Stimulated activated CD8-positive, alpha-beta memory T cell treated with anti-CD3 and anti-CD28 coated beads, Interleukin-12 subunit alpha, Interleukin-12 subunit beta, amount 100 ng/mL, for 1 hour (primary cell): ENCODE measurements at regions not wholly inside any gene's neighbourhood (a gene's known extent, or its start where the extent isn't known, plus 50 kb on each side); places are given as distances from the start of the nearest gene placed in this dataset.
"Not testable (repeated sequence)": the region's sequence is repeated elsewhere in the genome, so short reads cannot be mapped to it uniquely, and the experiment has no call there.

ENCODE experiments used
- DNase-seq: peaks from one replicate; pipeline ENCODE4 v3.0.0-alpha.2; 2020; ENCODE audit warnings: low read depth

DNA sequence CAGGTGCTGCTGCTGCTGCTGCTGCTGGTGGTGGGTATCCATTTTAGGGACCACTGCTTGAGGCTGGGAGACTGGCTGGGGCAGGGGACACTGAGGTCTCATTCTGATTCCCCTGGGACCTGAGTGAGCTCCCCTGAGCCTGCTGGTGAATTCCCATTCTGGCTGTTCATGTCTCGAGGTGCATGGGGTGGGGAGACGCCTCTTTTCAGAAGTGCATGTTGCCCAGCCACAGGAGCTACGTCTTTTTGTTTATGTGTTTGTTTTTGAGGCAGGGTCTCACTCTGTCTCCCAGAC lies 133.4 kb downstream of the RHOU start:
- no peak for DNase-seq

DNA sequence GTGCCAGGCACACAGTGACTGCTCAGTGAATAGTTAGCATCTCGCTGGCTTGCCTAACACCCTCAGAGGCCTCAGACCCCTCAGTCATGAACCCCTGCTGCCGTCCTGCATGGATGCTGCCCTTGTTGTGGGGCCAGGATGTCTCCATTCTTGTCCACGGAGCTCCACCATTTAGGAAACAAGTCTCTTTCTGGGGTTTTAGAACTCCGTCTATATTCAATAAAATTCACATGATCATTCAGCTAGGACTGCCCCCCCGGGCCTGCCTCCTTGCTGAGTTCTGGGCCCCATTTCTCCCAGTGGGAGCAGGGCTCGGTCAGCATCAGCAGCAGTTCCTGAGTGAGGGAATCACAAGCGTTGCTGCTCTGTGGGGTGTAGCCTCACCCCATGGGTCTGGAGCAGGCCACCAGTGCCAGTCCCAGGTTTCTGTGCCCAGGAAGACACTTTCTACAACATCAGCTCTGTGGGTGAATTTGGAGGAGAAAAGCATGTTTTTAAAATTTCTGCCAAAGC lies 134.1 kb downstream of the RHOU start:
- DNase-seq: no peak

DNA sequence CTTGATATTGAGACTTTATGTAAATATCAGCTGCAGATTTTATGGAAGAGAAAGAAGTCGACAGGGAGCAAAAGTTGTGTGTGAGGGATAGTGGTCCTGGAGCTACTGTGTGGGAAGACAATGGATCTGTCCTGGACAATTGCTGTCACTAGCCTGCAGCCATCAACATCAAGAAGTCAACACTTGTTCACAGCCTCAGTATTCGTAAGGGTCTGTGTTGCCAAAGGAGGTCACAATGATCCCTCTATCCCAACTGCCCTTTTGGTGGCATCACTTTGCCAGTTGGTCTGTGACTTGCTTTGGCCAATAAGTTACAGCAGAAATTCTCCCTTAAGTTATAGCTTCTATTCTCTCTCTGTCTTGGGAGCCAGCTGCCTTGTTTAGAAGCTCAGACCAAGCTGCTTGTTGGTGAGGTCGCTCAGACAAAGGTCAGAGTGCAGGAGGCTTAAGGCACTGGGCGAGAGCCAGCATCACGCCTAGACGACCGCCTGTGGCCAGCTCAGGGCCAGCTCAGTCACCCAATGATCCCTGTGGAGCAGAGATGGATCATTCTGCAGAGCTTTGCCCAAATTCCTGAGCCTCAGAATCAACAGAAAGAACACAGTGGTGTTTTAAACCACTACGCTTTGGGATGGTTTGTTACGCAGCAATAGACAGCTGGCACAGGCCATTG lies 134.9 kb downstream of the RHOU start:
- DNase-seq: no peak

DNA sequence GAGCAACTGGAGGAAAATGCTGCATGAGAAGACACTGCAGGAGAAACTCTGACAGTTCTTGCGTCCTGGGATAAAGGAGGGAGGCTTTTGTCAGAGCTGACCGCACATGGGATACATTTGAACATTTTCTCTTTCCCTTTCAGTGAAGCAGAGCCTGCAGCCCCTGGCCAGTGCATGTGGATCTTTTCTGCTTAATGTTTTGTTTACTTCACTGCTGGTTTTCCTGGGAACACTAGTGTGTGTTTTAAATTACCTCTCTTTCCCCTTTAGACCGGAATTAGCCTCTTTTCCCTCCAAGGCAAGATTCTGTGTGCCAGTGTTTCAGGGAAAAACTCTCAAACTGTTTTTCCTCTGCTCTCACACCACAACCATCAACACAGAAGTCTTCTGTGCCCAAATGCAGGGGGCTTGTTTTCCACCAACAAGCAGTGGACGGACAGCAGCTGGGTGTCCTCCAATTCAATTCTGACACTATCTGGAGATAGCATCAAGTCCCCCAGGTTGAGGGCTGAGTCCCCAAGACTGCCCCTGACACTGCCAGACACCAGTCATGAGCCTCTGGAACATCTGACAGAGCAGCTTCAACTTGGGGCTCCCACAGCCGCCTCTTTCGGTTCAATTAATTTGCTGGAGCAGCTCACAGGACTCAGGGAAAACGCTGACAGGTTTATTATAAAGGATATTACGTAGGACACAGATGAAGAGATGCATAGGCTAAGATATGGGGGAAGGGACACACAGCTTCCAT lies 136.2 kb downstream of the RHOU start:
- DNase-seq: no peak

DNA sequence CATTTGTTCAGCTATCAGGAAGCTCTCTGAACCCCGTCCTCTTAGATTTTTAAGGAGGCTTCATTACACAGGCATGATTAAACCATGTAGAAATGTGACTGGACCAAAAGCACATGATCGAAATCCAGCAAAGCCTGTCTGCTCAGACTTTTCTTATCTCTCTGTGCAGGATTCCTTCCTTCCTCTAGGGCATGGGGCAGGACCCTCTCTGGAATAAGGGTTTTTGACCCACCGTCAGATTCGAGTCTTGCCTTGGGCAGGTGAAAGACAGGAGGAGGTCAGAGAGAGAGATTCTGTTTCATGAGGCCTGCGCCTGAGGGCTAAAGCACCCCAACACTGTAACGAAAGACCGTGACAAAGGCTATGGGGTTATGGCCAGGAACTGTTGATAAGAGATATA lies 136.8 kb downstream of the RHOU start:
- DNase-seq: no peak

DNA sequence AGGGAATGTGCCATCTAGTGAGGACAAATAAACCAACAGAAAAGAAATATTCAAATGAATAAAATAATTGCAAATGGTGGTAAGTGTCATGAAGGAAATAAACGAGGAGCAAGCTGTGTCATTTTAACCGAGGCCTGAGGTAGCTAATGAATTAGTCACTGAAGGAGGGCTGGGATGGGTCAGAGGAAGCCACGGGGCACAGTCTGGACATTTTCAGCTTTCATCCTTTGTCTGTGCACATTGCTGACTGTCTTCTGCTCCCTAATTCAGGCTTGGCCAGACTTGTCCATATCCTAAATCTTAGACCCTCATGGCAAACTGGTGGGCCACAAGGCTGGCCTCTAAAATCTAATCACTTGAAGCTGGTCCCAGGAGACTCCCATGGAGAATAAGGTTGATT lies 138.4 kb downstream of the RHOU start:
- DNase-seq: no peak

DNA sequence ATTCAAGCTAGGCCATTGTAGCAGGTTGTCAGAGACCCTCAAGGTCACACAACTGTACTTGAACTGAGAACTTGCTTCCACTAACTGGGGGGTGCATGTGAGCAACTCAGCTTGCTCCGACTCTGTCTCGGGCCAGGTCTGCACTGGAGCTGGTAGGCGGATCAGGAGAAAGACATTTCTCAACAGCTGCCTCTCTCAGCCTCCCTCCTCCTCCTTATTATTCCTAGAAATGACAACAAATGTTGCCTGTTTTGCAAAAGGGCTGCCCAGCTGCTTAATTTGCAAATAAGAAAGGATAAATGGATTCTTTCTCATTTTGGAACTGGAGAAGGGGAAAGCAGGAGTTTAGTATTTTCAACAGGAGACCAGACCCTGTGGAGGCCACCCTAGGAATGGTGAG lies 140.5 kb downstream of the RHOU start:
- DNase-seq: no peak

DNA sequence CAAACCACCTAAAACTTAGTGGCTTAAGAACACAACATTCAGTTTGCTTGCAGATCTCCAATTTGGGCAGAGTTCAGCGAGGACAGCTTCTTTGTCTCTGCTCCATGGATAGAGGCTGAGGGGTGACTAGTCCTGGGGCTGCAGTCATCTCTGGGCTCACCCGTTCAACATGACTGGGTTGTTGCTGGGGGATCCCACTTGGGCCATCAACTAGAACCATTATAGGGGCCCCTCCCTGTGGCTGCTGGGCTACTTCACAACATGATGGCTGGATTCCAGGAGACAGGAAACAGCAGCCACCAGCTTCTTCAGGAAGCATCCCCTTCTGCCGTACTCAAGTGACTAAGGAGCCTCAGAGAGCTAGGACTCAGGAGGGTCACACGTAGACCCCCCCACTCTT lies 140.9 kb downstream of the RHOU start:
- DNase-seq: no peak

DNA sequence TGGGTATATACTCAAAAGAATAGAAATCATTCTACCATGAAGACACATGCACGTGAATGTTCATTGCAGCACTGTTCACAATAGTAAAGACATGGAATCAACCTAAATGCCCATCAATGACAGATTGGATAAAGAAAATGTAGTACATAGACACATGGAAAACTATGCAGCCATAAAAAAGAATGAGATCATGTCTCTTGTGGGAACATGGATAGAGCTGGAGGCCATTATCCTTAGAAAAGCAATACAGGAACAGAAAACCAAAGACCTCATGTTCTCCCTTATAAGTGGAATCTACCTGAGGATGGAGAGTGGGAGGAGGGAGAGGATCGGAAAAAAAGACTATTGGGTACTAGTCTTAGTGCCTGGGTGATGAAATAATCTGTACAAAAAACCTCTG lies 143.9 kb downstream of the RHOU start:
- no peak for DNase-seq

DNA sequence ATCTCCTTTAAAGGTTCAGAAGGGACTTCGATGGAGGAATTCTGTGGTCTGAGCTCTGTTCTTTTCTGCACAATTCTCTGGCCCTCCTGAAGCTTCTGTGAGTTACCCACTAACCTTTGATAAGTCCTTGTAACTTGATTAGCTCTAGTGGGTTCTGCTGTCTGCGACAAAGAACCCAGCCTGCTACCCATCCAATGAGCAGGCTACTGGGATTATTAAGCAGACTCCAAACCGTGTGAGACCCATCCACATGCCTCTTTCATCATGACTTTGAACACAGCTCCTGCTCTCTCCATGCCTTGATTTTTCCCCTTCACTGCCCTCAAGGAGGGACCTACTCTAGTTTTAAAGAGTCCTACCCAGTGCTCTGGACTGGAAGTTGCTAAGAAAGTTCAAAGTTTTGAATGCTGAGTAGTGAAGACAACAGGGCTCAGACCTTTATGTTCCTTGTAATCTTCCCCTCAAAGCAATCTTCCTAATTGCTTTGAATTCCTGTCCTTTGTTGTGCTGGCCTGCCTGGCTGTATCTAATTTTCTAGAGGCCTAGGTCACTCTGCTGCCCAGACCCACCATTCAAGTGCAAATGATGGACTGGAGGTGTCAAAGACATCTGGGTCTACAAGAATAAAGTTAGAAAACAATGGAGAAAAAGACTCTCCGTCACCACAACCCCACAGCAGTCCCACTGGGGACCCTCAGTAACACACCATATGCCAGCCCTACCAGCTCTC lies 146.9 kb downstream of the RHOU start:
- DNase-seq: no peak

DNA sequence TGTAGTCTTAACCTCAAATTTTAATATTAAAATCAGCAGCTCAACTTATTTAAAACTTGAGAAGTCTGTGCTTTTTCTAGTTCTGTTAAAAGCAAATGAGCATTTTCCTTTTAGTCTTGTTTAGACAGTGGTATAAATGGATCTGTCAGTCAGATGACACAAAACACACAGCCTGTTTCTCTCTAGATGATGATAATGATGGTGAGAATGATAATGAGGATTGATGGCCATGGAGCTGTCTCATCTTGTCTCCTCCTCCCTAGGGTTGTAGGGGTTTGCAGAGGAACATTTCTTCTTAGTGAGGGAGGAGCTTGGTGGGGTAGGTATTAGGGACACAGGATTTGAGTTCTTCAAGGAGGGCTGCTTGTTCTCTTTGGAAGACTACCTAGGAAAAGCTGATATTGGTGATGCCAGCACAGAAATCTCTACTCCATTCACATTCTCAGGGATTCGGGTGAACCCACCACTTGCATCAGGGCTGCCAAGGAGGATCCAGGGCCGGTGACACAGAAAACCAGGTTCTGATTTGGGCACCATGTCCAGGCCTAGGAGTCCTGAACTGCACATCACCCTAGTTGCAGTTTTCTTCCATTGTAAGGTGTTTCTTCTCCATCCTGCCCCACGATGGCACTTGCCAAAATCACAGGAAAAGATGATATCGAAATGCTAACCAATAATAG lies 147.6 kb downstream of the RHOU start:
- no peak for DNase-seq

DNA sequence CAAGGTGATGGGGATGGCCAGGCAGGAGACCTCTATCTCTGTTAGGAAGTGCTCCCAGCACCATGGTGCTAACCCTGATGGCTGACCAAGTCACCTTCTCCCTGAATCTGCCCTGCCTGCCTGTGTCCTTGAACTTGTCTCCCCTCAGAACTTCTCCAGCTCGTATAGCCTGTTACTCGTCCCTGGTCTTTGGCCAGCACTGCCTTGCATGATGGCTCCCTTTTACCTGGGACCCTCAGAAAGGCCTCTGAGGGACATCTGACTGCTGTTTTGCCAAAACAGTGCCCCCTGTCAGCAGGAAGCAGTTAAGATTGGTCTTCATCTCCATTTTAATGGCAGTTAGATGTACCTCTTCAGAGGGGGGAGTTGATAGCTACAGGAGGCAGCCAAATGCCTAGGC lies 148.3 kb downstream of the RHOU start:
- no peak for DNase-seq

DNA sequence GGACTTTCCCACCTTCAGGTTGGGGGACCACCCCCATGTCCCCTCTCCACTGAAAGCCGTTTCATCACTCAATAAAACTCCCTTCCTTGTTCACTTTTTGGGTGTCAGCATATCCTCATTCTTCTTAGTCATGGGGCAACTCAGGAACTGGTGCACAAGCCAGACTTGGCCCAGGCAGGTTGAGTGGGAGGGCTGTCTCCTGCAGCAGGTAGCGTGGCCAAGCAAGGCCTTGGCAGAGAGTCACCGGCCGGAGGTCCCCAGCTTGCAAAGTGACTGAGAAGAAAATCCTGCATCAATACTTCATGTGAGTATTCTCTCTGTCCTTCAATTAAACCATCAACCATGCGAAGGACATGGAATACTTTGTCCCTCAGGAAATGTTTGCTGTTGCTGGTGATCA lies 148.9 kb downstream of the RHOU start:
- DNase-seq: no peak

DNA sequence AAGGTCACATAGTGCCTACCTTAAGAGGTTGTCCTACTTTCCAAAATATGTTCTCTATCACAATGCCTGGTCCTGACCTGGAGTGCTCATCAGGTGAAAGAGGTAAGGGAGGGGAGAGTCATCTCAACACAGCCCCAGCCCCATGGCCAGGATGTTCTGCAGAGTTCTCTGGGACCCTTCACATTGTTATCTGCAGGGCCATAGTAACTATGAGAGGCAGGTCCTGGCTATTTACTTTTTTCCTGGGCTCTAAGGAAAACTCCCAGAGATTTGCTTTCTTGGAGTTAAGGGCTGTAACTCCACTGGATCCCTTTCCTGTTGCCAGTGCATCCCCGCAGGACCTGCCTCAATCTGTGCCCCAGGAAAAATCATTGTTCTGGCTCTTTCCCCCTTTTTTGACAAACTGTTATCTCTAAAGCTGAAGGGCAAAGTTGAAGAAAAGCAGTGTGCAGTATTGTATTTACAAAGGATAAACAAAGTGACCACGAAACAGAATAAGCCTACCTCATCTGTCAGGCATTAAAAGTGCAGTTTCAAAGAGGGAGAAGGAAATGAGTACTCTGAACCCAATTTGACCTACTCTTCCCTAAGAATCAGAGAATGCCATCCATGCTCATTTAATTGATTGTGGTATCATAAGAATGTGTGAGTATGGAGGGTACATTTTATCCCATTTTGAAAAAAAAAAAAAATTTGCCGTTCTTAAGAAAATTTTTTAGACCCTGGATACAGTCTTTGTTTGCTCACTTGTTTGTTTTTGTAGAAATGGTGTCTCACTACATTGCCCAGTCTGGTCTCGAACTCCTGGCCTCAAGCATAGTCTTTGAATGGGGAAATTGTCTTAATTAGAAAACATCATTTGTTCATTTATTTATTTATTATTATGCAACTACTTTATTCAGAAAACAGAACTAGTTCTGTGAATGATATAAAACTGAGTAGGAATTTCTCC lies 149.6 kb downstream of the RHOU start:
- no peak for DNase-seq

DNA sequence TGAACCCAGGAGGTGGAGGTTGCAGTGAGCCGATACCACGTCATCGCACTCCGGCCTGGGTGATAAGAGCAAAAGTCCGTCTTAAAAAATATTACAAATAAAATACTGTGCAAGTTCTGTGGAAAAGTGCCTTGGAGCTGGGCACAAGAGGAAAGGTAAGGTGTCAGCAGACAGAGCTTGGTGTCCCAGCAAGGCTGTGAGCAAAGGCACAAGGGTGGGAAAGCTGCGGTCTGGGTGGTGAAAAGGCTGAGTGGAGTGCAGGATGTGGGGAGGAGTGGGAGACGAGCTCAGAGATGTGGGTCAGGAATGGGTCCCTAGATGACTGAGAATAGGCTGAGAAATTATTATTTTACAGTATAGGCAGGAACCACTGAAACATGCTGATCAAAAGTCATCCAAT lies 150.6 kb downstream of the RHOU start:
- no peak for DNase-seq

DNA sequence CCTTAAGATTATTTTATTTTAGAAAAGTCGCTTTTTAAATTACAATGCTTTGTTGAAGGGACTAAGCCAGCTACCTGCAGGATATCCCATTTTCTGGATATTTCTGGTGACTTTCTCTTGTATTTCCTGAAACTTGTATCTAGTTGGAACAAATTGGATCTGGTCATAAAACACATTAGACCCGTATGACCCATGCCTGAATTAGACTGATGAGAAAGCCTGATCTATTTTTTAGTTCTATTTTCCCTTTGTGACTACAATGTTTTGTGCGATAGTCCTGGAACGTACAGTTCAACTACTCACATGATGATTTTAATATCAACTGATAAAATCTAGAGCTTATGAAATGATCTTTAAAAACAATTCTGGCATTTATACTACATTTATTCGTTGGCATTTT lies 151.8 kb downstream of the RHOU start:
- DNase-seq: no peak

DNA sequence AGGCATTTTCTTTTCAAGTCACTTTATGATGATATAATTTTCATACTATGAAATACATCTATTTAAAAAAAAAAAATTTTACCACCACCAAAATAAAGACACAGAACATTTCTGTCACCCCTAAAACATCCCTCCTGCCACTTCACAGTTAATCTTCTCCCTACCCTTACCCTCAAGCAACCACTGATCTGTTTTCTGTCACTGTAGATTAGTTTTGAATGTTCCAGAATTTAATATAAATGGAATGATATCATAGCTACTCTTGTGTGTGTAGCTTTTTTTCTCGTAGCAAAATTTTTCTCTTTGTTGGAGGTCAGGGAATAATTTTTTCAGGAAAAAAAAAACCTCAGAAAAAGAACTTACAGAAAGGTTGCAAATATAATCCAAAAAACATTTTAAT lies 152.7 kb downstream of the RHOU start:
- DNase-seq: no peak

DNA sequence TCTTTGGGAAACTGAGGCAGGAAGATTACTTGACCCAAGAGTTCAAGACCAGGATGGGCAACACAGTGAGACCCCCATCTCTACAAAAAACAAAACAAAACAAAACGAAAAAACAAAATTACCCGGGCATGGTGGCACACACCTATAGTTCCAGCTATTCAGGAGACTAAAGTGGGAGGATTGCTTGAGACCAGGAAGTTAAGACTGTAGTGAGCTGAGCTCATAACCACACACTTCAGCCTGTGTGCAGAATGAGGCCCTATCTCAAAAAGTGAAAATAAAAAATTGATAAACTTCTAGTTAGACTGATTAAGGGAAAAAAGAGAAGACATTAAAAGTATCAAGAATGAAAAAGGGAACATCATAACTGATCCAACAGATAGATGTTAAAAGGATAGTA lies 154.0 kb downstream of the RHOU start:
- DNase-seq: no peak

DNA sequence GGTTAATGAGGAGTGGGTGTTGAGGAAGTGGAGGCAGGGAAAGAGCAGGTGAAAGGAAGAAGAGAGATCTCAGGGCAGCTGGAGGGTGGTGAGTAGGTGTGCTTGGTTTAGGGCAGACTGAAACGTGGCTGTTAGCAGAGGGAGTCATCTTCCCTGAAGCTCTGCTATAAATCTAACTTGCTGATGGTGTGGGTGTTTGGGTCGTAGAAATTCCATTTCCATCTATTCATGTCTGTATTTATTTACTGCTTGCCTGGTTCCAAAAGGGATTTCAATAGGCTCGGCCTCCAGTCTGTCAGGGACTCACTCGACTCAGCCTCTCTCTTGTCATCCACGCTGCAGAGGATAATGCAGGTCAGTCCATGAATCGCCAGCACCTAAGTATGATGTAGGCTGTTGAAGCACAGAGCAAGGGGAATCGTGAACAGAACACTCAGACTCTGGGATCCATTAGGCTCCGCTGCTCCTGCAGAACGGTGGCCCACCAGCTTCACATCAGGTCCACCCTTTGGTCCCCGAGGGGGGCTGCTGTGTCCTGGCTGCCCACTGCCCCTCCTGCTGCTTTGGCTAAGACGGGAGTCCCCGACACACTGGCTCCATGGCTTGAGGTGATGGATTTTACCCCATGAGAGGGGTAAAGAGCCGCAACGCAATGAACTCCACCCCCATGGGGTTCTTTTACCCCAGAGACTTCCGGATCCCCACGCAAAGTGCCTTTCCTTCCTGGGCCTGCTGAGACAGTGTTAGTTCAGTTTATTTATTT lies 156.2 kb downstream of the RHOU start:
- no peak for DNase-seq

DNA sequence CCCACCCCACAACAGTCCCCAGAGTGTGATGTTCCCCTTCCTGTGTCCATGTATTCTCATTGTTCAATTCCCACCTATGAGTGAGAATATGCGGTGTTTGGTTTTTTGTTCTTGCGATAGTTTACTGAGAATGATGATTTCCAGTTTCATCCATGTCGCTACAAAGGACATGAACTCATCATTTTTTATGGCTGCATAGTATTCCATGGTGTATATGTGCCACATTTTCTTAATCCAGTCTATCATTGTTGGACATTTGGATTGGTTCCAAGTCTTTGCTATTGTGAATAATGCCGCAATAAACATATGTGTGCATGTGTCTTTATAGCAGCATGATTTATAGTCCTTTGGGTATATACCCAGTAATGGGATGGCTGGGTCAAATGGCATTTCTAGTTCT lies 156.9 kb downstream of the RHOU start:
- not testable (repeated sequence) for DNase-seq

DNA sequence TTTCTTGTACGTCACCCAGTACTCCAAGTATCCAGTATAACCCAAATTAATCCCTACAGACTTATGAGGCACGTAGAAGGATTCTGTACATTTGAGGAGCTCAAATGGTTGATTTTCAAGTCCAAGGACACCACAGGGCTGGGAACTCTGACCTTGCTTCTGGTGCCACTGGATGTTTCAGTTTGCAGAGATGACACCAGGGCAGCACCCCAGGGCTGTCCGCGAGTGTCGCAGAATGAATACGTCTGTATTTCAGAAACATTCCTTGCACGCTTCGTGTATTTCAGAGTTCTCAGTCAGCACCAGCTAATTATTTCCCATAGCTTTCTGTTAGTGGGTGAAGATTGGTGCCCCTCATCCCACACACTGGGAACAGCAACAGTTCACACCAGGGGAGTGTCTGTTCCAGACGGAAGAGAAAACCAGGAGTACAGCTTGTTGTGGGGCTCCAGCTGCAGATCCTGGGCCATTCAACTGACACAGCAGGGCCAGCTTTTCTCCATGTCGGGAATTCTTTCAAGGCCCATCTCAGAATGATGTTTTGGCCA lies 159.2 kb downstream of the RHOU start:
- DNase-seq: no peak
